ENCODE measurements at regions not wholly inside any gene's neighbourhood (a gene's known extent, or its start where the extent isn't known, plus 50 kb on each side); places are given as distances from the start of the nearest gene placed in this dataset.

- Histone ChIP-seq H4K20me1 (ENCODE audit: low read length) (no peaks in the 10 kb centered on the region), H2AFZ (ENCODE audit: low read length) (no peak overlapping the region), H3K36me3 (ENCODE audit: low read depth, low read length) (no peaks in the 10 kb centered on the region), H3K9me3 (ENCODE audit: low read length) (no peaks in the 10 kb centered on the region), H3K27ac (ENCODE audit: low read length) (no peak overlapping the region), H3K4me2 (ENCODE audit: low read length) (no peak overlapping the region), H3F3A (ENCODE audit: low read length, unreplicated experiment) (no peaks in the 10 kb centered on the region), H3K9ac (ENCODE audit: low read length) (no peak overlapping the region), H3K79me2 (ENCODE audit: low read length) (no peaks in the 10 kb centered on the region), H3K4me3 (ENCODE audit: low read length) (no peak overlapping the region), H3K9me2 (replicated peaks; ENCODE audit: low read length) (no peaks in the 10 kb centered on the region), H3K27me3 (ENCODE audit: low read length) (no peaks in the 10 kb centered on the region), H3K4me1 (ENCODE audit: insufficient read depth, low read length) (peaks cover 17% of the 10 kb centered on the region)
- DNase-seq (no peak), ATAC-seq (no peak)
- ChIA-PET POLR2A (ENCODE audit: unreplicated experiment) (no interaction called here), CTCF (no interaction called here)
- TF ChIP-seq EZH2 (IDR thresholded peaks at IDR 0.05; ENCODE audit: low read length, unreplicated experiment) (no peak), EZH2phosphoT487 (IDR thresholded peaks at IDR 0.05; ENCODE audit: borderline replicate concordance, low read length) (no peak), CTCF (conservative IDR thresholded peaks at IDR 0.05; ENCODE audit: low read depth, low read length) (no peak)
- no TSS peak for BruUV-seq (replicated peaks)
- intact Hi-C loops (cut with micrococcal nuclease) = loop anchor here (5.0 kb wide), 1 partner anchor 40 kb away; no protein-coding TSS in a partner anchor
Observed at GRCh38 chr14:22452330-22452729, 136.7 kb downstream of the DAD1 start.

GRCh38 chr14:22450266-22450665, 138.8 kb downstream of the DAD1 start:
- H3K9me3 ChIP-seq (ENCODE audit: low read length) = no peaks in the 10 kb centered on the region
- H3K9me2 ChIP-seq (replicated peaks; ENCODE audit: low read length) = no peaks in the 10 kb centered on the region
- intact Hi-C loops (cut with micrococcal nuclease) = loop anchor here (5.0 kb wide), 1 partner anchor 38 kb away; no protein-coding TSS in a partner anchor
- H3F3A ChIP-seq (ENCODE audit: low read length, unreplicated experiment) = no peaks in the 10 kb centered on the region
- ATAC-seq (no peak), DNase-seq (no peak)
- BruUV-seq (replicated peaks) = no TSS peak
- H3K4me3 ChIP-seq (ENCODE audit: low read length) = no peak overlapping the region
- no peaks in the 10 kb centered on the region for H3K79me2 ChIP-seq (ENCODE audit: low read length)
- no peak overlapping the region for H2AFZ ChIP-seq (ENCODE audit: low read length)
- no peaks in the 10 kb centered on the region for H3K27me3 ChIP-seq (ENCODE audit: low read length)
- TF ChIP-seq EZH2phosphoT487 (IDR thresholded peaks at IDR 0.05; ENCODE audit: borderline replicate concordance, low read length) = no peak
- TF ChIP-seq EZH2 (IDR thresholded peaks at IDR 0.05; ENCODE audit: low read length, unreplicated experiment) = no peak
- TF ChIP-seq CTCF (conservative IDR thresholded peaks at IDR 0.05; ENCODE audit: low read depth, low read length) = no peak
- H3K4me2 ChIP-seq (ENCODE audit: low read length) = no peak overlapping the region
- H3K36me3 ChIP-seq (ENCODE audit: low read depth, low read length) = no peaks in the 10 kb centered on the region
- no peak overlapping the region for H3K27ac ChIP-seq (ENCODE audit: low read length)
- H4K20me1 ChIP-seq (ENCODE audit: low read length) = no peaks in the 10 kb centered on the region
- no peak overlapping the region for H3K9ac ChIP-seq (ENCODE audit: low read length)
- ChIA-PET POLR2A (ENCODE audit: unreplicated experiment) (interaction anchor here (0.5 kb wide), 1 partner anchor 900 kb away, joined by 3 read pairs; no protein-coding TSS in a partner anchor), CTCF (no interaction called here)
- H3K4me1 ChIP-seq (ENCODE audit: insufficient read depth, low read length) = peaks cover 17% of the 10 kb centered on the region

- ATAC-seq = no peak
- H3K27ac ChIP-seq (ENCODE audit: low read length) = peak overlapping the region; percentile 47
- H3K36me3 ChIP-seq (ENCODE audit: low read depth, low read length) = no peaks in the 10 kb centered on the region
- BruUV-seq (replicated peaks) = no TSS peak
- no peak overlapping the region for H3K4me3 ChIP-seq (ENCODE audit: low read length)
- H2AFZ ChIP-seq (ENCODE audit: low read length) = no peak overlapping the region
- no peaks in the 10 kb centered on the region for H3K9me2 ChIP-seq (replicated peaks; ENCODE audit: low read length)
- CTCF ChIA-PET = no interaction called here
- no peak for DNase-seq
- H3K9ac ChIP-seq (ENCODE audit: low read length) = no peak overlapping the region
- TF ChIP-seq EZH2 (IDR thresholded peaks at IDR 0.05; ENCODE audit: low read length, unreplicated experiment) (no peak), CTCF (conservative IDR thresholded peaks at IDR 0.05; ENCODE audit: low read depth, low read length) (no peak), EZH2phosphoT487 (IDR thresholded peaks at IDR 0.05; ENCODE audit: borderline replicate concordance, low read length) (no peak)
- H3F3A ChIP-seq (ENCODE audit: low read length, unreplicated experiment) = no peaks in the 10 kb centered on the region
- H3K9me3 ChIP-seq (ENCODE audit: low read length) = no peaks in the 10 kb centered on the region
- H3K27me3 ChIP-seq (ENCODE audit: low read length) = no peaks in the 10 kb centered on the region
- peaks cover 17% of the 10 kb centered on the region for H3K4me1 ChIP-seq (ENCODE audit: insufficient read depth, low read length)
- POLR2A ChIA-PET (ENCODE audit: unreplicated experiment) = no interaction called here
- peak overlapping the region; percentile 47 for H3K4me2 ChIP-seq (ENCODE audit: low read length)
- H3K79me2 ChIP-seq (ENCODE audit: low read length) = no peaks in the 10 kb centered on the region
- no peaks in the 10 kb centered on the region for H4K20me1 ChIP-seq (ENCODE audit: low read length)
- intact Hi-C loops (cut with micrococcal nuclease) = no loop called here
Observed at GRCh38 chr14:22449600-22449905, 139.5 kb downstream of the DAD1 start.
